ENCODE measurements at regions not wholly inside any gene's neighbourhood (a gene's known extent, or its start where the extent isn't known, plus 50 kb on each side); places are given as distances from the start of the nearest gene placed in this dataset.

- H3K4me1 ChIP-seq (ENCODE audit: insufficient read depth, low read length) = peaks cover 8% of the 10 kb centered on the region
- DNase-seq (ENCODE audit: insufficient read length, low spot score, missing footprints) = no peak
- H3K4me3 ChIP-seq (ENCODE audit: insufficient read depth, low read length) = no peak overlapping the region
- no peaks in the 10 kb centered on the region for H3K9me3 ChIP-seq (ENCODE audit: low read depth, low read length)
- H3K79me2 ChIP-seq (ENCODE audit: insufficient read depth, low read length) = no peaks in the 10 kb centered on the region
- H4K20me1 ChIP-seq (ENCODE audit: insufficient read depth, low read length) = no peaks in the 10 kb centered on the region
- H3K27me3 ChIP-seq (ENCODE audit: insufficient read depth, low read length) = no peaks in the 10 kb centered on the region
- TF ChIP-seq CTCF (IDR thresholded peaks at IDR 0.05; ENCODE audit: extremely low read depth, low read depth, low read length) = no peak
- H3K27ac ChIP-seq (ENCODE audit: low read depth, low read length) = no peak overlapping the region
- no peak overlapping the region for H3K4me2 ChIP-seq (ENCODE audit: insufficient read depth, low read length)
- no peaks in the 10 kb centered on the region for H3K36me3 ChIP-seq (ENCODE audit: insufficient read depth, low read length)
- H2AFZ ChIP-seq (ENCODE audit: low read length) = no peak overlapping the region
Measured at GRCh38 chr4:187232796-187233195, 509.1 kb upstream of the FAT1 start.

DNA sequence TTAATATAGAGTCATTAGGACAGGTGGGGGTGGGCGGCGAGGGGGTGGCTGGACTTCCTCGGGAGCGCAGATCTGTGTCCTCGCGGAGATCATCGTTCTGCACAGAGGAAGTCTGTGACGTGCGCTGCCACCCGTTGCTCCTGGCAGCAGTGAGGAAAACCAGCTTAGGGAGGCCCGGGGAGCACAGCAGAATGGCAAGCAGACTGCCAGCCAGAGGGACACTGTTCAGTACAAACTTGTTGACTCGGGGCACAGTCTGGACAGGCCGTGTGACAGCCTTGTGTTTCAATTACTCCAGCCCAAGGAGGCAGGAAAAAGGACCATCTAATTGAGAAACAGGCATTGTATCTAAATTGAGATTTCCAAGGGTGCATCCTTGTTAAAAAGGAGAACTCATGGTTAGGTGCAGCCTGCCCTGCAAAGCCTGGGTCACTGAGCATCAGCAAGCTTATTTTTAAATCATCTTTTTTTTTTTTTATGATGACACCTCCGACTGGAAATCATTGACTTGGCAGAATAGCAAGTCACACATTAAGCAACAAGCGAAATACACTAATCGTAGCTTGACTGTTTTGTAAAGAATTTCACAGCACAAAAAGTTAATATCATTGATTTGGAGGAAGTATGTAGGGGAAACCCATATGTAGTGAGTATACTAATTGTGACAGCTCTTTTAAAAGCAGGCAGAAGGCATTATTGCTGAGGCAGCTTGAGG is 512.0 kb upstream of the FAT1 start:
- Histone ChIP-seq H3K4me3 (ENCODE audit: insufficient read depth, low read length) (no peak overlapping the region), H3K4me2 (ENCODE audit: insufficient read depth, low read length) (no peak overlapping the region), H4K20me1 (ENCODE audit: insufficient read depth, low read length) (no peaks in the 10 kb centered on the region), H3K4me1 (ENCODE audit: insufficient read depth, low read length) (peaks cover 8% of the 10 kb centered on the region), H3K27me3 (ENCODE audit: insufficient read depth, low read length) (no peaks in the 10 kb centered on the region), H3K9me3 (ENCODE audit: low read depth, low read length) (no peaks in the 10 kb centered on the region), H2AFZ (ENCODE audit: low read length) (peak overlapping the region; percentile 64), H3K27ac (ENCODE audit: low read depth, low read length) (no peak overlapping the region), H3K79me2 (ENCODE audit: insufficient read depth, low read length) (no peaks in the 10 kb centered on the region), H3K36me3 (ENCODE audit: insufficient read depth, low read length) (no peaks in the 10 kb centered on the region)
- no peak for TF ChIP-seq CTCF (IDR thresholded peaks at IDR 0.05; ENCODE audit: extremely low read depth, low read depth, low read length)
- DNase-seq (ENCODE audit: insufficient read length, low spot score, missing footprints) = peak; percentile 4

GRCh38 chr4:187236209-187236890 is 512.7 kb upstream of the FAT1 start:
- Histone ChIP-seq H3K4me2 (ENCODE audit: insufficient read depth, low read length) (no peak overlapping the region), H3K4me1 (ENCODE audit: insufficient read depth, low read length) (peaks cover 8% of the 10 kb centered on the region), H3K36me3 (ENCODE audit: insufficient read depth, low read length) (no peaks in the 10 kb centered on the region), H3K27ac (ENCODE audit: low read depth, low read length) (no peak overlapping the region), H3K27me3 (ENCODE audit: insufficient read depth, low read length) (no peaks in the 10 kb centered on the region), H3K9me3 (ENCODE audit: low read depth, low read length) (no peaks in the 10 kb centered on the region), H3K79me2 (ENCODE audit: insufficient read depth, low read length) (no peaks in the 10 kb centered on the region), H4K20me1 (ENCODE audit: insufficient read depth, low read length) (no peaks in the 10 kb centered on the region), H2AFZ (ENCODE audit: low read length) (no peak overlapping the region), H3K4me3 (ENCODE audit: insufficient read depth, low read length) (no peak overlapping the region)
- TF ChIP-seq CTCF (IDR thresholded peaks at IDR 0.05; ENCODE audit: extremely low read depth, low read depth, low read length) = no peak
- peak; percentile 30 for DNase-seq (ENCODE audit: insufficient read length, low spot score, missing footprints)

DNA sequence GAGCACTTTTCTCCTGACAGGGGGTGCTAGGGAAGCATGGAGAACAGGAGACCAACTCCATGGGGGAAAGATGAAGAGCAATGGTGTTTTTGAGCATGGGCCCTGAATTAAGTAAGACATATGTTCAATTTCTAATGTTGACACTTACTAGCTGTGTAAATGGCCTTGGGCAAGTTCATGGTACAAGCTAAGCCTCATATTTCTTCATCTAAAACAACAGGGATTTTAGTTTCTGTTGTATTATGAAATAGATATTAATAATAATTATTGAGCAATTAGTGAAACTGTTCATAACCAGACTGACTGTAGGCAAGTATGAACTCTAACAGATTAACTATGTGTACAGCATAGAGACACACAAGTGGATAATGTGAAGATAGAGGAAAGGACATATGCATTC is 515.0 kb upstream of the FAT1 start:
- Histone ChIP-seq H3K4me1 (ENCODE audit: insufficient read depth, low read length) (peaks cover 8% of the 10 kb centered on the region), H3K27ac (ENCODE audit: low read depth, low read length) (no peak overlapping the region), H3K27me3 (ENCODE audit: insufficient read depth, low read length) (no peaks in the 10 kb centered on the region), H4K20me1 (ENCODE audit: insufficient read depth, low read length) (no peaks in the 10 kb centered on the region), H3K9me3 (ENCODE audit: low read depth, low read length) (no peaks in the 10 kb centered on the region), H3K4me2 (ENCODE audit: insufficient read depth, low read length) (no peak overlapping the region), H2AFZ (ENCODE audit: low read length) (no peak overlapping the region), H3K36me3 (ENCODE audit: insufficient read depth, low read length) (no peaks in the 10 kb centered on the region), H3K4me3 (ENCODE audit: insufficient read depth, low read length) (no peak overlapping the region), H3K79me2 (ENCODE audit: insufficient read depth, low read length) (no peaks in the 10 kb centered on the region)
- no peak for DNase-seq (ENCODE audit: insufficient read length, low spot score, missing footprints)
- TF ChIP-seq CTCF (IDR thresholded peaks at IDR 0.05; ENCODE audit: extremely low read depth, low read depth, low read length) = no peak
